Esophagus muscularis mucosa (tissue), 4 donors: ENCODE measurements at regions not wholly inside any gene's neighbourhood (a gene's known extent, or its start where the extent isn't known, plus 50 kb on each side); places are given as distances from the start of the nearest gene placed in this dataset.

Experiments
- EP300 ChIP-seq: sonication (generic); formaldehyde crosslinking; IDR thresholded peaks from one replicate; pipeline ENCODE4 v1.6.1; 2017; ENCODE audit warnings: antibody characterized with exemption
- POLR2A ChIP-seq: fragments of 450-650 bp; IDR thresholded peaks from one replicate; pipeline ENCODE4 v1.6.1; 2017; ENCODE audit warnings: antibody characterized with exemption, moderate library complexity, mild to moderate bottlenecking, low read depth
- POLR2AphosphoS5 ChIP-seq, 2 donors: sonication (generic); formaldehyde crosslinking; IDR thresholded peaks; one replicate each; pipeline ENCODE4 v1.6.1; 2017; ENCODE audit warnings: antibody characterized with exemption in 2 of 2
- TF ChIP-seq, protein P1 (sequence below), 3 experiments: fragments of 200-600 bp in 2 of 3; fragments of 450-650 bp in 1 of 3; sonication (generic) in 2 of 3; IDR thresholded peaks; one replicate each; pipeline ENCODE4 v1.5.1; 2017 to 2019; ENCODE audit warnings: antibody characterized with exemption in 3 of 3, mild to moderate bottlenecking in 2 of 3, moderate library complexity in 1 of 3

DNA sequence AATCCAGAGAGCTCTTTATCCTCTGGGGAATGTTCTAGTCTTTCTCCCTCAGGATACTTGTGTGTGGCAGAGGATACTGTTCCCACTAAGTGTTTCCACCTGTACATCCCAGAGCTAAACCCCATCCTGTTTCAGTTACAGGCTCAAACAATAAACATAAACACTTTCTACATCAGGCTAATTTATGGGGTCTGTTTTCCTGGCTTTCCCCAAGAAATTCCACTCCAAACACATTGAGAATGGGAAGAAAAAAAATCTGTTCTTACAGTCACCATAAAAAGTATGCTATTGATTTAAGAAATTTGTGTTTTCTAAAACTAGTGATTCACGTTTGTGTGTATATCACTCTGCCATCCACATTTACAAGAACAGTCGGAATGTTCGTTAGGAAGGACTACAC, 293.9 kb upstream of the FOXQ1 start:
- TF ChIP-seq, protein P1, sequence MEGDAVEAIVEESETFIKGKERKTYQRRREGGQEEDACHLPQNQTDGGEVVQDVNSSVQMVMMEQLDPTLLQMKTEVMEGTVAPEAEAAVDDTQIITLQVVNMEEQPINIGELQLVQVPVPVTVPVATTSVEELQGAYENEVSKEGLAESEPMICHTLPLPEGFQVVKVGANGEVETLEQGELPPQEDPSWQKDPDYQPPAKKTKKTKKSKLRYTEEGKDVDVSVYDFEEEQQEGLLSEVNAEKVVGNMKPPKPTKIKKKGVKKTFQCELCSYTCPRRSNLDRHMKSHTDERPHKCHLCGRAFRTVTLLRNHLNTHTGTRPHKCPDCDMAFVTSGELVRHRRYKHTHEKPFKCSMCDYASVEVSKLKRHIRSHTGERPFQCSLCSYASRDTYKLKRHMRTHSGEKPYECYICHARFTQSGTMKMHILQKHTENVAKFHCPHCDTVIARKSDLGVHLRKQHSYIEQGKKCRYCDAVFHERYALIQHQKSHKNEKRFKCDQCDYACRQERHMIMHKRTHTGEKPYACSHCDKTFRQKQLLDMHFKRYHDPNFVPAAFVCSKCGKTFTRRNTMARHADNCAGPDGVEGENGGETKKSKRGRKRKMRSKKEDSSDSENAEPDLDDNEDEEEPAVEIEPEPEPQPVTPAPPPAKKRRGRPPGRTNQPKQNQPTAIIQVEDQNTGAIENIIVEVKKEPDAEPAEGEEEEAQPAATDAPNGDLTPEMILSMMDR (IDR thresholded peaks at IDR 0.05) = no peak
- TF ChIP-seq POLR2AphosphoS5 (IDR thresholded peaks at IDR 0.05) = no peak
- TF ChIP-seq POLR2A = no peak
- TF ChIP-seq EP300 = no peak
